ENCODE measurements at regions not wholly inside any gene's neighbourhood (a gene's known extent, or its start where the extent isn't known, plus 50 kb on each side); places are given as distances from the start of the nearest gene placed in this dataset.

DNA sequence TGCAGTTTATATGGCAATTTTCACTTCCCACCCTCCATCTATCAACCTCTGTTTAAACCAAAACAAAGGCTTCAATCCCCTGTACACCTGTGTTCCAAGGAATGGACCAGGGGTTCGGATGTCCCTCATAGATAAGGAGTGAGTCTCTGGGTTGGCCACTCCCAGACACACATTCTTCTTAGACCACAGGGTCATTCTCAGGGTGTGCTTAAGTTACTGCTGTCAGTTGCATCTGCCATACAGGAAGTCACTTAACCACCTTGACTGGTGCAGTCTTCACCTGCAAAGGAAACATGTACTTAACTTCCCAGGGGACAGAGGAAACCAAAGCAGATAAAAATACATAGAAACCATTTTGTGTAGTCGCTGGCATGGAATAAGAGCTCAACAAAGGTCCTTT, 151.0 kb upstream of the NDUFV2 start:
- TF ChIP-seq, protein P1, sequence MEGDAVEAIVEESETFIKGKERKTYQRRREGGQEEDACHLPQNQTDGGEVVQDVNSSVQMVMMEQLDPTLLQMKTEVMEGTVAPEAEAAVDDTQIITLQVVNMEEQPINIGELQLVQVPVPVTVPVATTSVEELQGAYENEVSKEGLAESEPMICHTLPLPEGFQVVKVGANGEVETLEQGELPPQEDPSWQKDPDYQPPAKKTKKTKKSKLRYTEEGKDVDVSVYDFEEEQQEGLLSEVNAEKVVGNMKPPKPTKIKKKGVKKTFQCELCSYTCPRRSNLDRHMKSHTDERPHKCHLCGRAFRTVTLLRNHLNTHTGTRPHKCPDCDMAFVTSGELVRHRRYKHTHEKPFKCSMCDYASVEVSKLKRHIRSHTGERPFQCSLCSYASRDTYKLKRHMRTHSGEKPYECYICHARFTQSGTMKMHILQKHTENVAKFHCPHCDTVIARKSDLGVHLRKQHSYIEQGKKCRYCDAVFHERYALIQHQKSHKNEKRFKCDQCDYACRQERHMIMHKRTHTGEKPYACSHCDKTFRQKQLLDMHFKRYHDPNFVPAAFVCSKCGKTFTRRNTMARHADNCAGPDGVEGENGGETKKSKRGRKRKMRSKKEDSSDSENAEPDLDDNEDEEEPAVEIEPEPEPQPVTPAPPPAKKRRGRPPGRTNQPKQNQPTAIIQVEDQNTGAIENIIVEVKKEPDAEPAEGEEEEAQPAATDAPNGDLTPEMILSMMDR (IDR thresholded peaks at IDR 0.05; ENCODE audit: low read depth, low read length), result no peak
- H3K4me3 ChIP-seq (ENCODE audit: low read depth, low read length), result no peak overlapping the region

DNA sequence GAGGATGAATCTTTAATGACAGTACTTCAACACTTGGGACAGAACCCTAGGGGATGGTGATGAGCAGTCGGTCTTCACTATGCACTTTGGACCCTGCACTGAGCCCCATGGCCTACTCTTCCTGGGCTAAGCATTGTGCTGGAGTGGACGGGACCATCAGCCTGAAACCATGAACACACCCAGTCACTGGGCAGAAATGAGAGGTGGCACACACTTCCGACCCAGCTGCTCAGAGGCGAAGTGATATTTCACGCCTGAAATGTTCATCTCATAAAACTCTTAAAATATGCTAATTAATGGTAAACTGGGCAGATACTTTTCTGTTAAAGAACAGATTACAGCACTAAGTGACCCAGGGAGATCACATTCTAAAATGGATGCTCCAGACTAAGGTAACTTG, 150.3 kb upstream of the NDUFV2 start:
- no peak overlapping the region for H3K4me3 ChIP-seq (ENCODE audit: low read depth, low read length)
- TF ChIP-seq, protein P1 (IDR thresholded peaks at IDR 0.05; ENCODE audit: low read depth, low read length), result no peak

DNA sequence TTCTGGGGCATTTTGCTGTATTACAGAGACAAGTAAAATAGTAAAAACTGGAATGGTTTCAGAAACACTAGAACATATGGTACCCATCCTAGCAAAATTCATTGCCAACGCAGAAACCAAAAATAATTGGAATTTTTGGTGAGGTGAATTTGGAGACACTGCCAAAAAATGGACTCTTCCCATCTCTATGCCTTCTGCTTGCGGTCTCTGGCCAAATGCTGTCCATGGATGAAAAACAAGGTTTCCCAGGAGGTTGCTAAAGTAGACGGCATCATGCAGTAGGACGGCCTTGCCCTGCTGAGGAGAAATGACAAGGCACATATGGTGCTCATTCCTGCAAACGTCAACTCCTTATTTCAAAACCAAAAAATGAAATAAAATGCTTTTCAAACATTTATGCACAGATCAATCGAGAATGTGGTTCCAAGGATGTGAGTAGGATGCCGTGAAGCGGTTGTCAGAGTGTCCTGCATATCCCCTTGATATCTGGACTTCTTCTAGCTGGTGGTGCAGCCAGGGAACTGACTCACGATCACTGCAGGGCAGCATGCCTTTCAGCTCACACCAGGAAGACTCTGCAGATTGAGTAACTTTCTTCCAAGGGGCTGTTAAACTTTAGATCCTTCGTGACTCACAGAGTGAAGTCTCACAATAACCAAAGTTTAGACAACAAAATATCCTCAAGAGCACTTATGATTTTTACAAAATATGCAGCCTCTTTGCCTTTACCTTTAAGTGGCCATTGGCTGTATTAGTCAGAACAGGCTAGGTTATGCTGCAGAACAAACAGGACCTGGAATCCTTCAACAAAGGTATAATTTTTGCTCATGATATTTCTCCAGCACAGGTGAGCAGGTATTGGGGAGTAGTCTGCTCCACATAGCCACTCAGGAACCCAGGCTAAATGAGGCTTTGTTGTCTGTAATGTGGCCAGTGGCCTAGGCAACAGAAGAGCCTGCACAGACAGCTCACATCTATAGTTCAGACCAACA, 149.4 kb upstream of the NDUFV2 start:
- H3K4me3 ChIP-seq (ENCODE audit: low read depth, low read length), result no peak overlapping the region
- TF ChIP-seq, protein P1 (IDR thresholded peaks at IDR 0.05; ENCODE audit: low read depth, low read length), result no peak

DNA sequence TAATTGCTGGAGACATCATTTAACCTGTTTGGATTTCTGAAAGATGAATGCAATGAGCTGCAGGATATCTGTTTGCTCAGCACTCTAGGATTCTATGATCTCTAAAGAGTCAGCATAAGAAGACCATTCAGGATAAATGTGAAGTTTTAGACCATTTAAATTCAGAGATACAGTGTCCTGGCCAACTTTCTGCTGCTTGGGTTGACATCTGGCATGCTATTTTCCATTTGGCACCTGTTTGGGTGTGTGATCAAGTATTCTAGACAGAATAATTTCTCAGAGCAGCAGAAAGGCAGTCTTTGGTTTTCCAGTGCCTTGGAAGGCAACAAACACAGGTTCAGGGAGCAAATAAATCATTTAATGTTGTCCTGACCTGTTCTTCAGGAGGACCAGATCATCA, 144.8 kb upstream of the NDUFV2 start:
- TF ChIP-seq, protein P1 (IDR thresholded peaks at IDR 0.05; ENCODE audit: low read depth, low read length), result no peak
- H3K4me3 ChIP-seq (ENCODE audit: low read depth, low read length), result no peak overlapping the region

DNA sequence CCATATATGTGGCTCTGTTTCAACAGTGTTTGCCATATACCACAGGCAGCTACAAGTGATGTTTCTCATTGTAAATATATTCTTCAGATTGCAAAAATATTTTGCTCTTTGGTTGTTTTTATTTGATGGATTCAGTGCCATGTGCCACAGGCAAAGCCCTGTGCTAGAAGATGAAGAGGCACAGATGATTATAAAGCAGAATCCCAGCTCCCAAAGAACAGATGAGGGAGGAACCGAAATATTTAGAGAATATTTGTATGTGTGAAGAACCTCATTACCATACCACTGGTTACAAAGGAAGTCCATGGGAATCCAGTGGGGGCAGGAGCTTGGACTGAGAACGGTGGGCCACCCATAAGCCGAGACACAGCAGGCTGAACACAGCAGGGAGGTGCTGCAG, 143.8 kb upstream of the NDUFV2 start:
- H3K4me3 ChIP-seq (ENCODE audit: low read depth, low read length), result no peak overlapping the region
- TF ChIP-seq, protein P1 (IDR thresholded peaks at IDR 0.05; ENCODE audit: low read depth, low read length), result no peak

DNA sequence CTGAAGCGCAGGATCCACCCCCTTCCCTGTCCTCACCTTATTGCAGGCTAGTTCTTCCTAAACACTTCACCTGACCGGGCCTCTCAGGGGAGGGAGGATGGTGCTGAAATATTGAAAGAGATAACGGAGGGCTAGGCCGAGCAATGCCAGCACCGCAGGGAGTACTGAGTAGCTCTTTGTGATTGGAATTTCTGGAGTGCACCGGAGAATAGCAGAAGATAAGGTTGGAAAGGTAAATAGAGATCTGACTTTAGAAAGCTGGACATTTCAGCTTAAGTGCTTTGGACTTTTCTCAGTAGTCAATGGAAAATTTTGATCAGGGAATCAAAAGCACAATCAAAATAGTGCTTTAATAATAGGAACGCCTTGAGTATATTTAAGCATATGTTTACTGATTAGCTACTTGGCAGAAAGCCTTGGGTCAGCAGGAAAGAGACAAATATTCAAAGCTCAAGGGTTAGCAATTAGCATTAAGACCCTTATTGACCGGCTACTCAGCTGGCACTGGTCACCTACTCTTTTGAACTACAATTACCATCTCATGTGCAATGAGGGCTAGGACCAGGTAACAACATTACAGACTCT, 142.9 kb upstream of the NDUFV2 start:
- no peak overlapping the region for H3K4me3 ChIP-seq (ENCODE audit: low read depth, low read length)
- TF ChIP-seq, protein P1 (IDR thresholded peaks at IDR 0.05; ENCODE audit: low read depth, low read length), result no peak
